ENCODE measurements at regions not wholly inside any gene's neighbourhood (a gene's known extent, or its start where the extent isn't known, plus 50 kb on each side); places are given as distances from the start of the nearest gene placed in this dataset.

- TF ChIP-seq CTCF (IDR thresholded peaks at IDR 0.05), result no peak
- no peak for TF ChIP-seq POLR2AphosphoS5 (IDR thresholded peaks at IDR 0.05)
- no peak for TF ChIP-seq POLR2A (IDR thresholded peaks at IDR 0.05)
Measured at GRCh38 chr16:77569406-77569805, 134.6 kb upstream of the ADAMTS18 start.

Measured in breast epithelium (tissue), 3 donors.